Germinal center (tissue), 1 donor: ENCODE measurements at regions not wholly inside any gene's neighbourhood (a gene's known extent, or its start where the extent isn't known, plus 50 kb on each side); places are given as distances from the start of the nearest gene placed in this dataset.
A peak's percentile ranks its signal among the peaks of the same experiment; 100 is the strongest.

Experiments
- DNase-seq: peaks from one replicate; pipeline ENCODE4 v3.0.0; 2012; ENCODE audit warnings: mixed read lengths, low spot score

DNA sequence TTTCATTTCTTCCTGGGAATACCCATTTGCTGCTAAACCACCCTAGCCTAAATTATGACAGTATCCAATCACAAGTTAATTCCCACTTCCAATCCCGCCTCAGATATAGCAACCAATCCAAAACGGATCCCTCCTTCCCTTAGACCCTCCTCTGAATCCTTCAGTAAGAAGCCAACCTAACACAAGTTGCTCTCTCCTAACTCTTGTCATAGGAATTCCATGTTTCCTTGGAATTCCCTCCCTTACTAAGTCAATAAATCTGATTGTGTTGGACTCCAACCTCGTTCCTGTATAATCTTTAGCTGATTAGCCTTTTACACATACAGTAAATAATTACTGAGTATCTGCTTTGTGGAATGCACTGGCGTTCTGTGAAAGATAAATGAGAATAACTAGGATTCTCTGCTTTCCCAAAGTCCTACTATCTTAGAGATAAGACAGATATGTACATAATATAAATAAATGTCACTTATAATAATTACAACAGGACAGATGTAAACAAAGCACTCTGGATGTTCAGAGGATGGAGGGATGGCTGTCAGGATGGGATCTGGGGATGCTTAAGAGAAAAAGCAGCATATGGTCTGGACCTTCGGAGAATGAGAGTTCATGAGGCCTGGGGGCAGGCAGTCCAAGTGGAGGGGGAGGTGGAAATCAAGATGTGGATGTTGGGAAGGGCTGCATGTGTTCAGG lies 185.8 kb upstream of the SOX5 start:
- DNase-seq, result no peak

DNA sequence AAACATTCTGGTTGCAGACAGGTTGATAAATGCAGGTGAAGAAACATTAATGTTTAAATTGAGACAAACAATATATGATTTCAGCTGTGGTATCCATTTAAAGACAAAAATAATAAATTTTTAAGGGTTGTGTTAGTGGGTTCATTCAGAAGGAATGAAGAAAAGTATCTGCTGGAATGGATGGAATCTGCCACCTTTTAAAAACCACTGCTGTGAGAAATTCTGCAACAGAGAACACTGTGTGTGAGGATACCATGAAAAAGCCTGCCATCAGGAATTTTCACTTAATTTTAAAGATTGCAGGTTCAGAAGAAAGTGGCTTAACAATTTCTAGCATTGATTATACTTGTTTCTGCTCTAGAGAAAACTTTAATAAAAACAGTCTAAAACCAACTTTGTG lies 184.6 kb upstream of the SOX5 start:
- no peak for DNase-seq

DNA sequence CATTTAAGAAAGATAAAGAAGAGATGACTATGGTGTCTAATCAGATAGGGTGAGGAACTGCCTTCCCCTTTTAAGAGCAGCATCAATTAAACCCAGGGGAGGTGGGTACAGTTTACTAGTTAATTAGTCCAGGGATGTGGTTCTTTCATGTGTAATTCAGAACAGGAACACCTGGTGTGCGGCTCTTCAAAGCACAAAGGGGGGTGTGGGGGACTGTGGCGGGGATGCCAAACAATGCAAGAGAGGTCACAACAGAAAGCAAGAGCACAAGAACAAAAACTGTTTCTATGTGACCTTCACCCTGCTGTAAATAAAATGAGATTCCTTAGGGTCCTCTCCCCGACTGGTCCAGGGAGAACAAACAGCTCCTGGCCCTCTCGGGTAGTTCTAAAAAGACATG lies 183.9 kb upstream of the SOX5 start:
- DNase-seq, result no peak

DNA sequence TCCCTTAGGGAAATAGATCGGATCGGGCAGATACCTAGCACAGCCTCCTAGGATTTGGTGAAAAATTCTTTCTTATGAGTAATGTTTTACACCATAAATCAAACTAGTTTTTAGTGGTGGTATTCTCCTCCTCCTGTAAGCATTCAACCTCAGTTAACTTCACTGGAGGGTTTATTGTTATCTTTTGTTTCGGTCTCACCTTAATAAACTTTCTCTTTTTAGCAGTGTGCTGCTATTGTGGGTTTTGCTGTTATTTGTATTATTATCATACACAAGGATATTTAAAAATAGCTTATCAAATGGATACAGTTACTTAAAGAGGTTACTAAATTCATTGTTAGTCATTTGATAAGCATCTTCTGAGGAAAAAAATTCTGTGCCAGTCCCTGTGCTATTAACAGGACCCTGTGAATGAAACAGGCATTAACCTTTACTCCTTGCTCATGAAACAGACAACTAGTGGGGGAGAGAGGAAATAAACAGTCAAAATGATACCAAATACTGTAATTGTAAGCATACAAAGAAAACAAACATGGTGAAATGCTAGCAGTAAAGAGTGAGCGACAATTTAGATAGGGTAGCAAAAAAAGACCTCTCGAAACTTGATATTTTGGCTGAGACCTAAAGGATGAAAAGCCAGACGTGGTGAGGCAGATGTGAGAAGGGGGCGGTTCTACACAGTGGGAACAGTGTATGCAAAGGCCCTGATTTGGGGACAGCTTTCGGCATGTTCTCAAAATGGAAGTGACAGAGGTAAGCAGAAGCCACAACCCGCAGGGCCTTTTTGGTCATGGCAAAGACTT lies 178.7 kb upstream of the SOX5 start:
- peak; percentile 13 for DNase-seq

DNA sequence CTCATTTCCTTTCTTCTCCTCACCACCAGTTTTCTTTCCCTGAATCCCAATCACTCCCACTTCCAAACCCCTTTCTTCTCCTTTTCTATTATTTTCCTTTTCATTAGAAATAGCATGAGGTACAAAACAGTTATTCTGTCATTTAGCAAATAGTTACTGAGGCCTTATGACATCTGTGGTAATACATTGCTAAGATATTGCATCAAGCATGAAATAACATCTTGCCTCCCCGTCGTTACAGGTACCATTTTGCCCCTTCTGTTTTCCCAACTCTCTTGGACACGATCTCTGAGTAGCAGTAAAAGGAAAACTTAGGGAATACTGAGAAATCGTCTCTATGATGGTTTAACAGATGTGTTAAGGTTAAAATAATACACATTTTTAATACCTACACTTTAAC lies 175.8 kb upstream of the SOX5 start:
- DNase-seq, result no peak

DNA sequence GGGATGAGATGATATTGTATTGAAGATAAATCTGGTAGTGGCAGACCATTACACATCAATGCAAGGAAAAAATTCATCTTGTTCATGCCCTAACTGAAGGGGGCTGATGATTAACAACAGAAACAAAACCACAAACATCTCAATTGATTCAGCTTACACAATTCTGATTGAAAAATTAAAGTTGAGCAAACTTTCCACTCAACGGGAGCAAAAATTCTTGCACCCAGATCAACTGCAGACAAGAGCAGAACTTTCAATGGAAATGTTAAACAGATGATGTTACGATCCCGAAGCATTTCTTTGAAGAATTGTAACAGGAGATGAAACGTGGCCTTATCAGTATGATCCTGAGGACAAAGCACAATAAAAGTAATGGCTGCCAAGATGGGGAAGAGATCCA lies 172.4 kb upstream of the SOX5 start:
- no peak for DNase-seq

DNA sequence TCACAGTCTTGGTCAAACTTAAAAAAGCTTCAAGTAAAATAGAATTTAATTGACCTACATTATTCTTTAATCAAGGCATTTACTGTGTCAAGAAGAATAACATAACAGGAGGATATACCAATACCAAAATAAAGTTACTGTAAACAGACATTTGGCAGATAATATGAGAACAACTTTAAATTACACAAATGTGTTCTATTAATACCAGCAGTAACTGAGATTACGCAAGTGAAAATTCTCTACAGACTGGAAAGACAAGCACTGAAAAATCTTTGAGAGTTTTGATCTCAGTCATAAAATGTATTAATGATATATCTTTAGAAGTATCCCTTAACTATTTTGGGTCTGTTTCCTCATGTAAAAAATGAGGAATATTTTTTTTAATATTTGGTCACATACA lies 169.2 kb upstream of the SOX5 start:
- DNase-seq, result no peak

DNA sequence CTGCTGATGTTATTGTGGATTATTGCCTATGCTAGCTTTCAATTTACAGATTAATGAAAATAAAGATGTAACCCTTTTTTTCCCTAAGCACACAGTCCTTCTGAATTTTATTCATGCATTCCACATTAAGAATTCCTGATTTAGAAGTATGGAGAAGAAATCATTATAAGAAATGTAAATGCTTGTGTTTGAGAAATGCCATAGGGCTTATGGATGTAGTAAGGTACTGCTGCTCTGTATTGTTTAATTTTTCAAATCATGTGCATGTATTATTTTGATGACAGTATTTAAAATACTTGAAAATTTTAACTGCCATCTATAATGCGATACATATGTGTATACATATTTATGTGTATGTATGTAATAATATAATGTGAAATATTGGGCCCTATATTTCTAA lies 167.1 kb upstream of the SOX5 start:
- DNase-seq, result no peak

DNA sequence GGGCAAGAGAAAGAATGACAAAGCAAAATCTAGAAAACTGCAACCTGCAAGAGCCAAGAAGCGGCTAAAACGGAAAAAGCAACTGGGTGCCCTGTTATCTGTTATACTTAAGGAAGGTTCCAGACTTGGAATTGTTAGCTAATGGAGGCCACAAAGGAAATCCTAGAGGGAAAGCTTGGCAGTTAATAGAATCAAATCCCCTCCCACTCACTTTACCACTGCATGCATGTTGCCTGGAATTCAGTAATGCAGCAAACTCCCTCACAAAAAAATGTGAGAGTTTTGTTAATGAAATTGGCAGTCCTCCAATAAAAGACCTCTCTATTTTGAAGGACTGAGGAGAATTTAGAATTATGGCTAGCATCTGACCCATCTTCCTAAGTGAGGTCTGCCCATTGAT lies 164.2 kb upstream of the SOX5 start:
- no peak for DNase-seq

DNA sequence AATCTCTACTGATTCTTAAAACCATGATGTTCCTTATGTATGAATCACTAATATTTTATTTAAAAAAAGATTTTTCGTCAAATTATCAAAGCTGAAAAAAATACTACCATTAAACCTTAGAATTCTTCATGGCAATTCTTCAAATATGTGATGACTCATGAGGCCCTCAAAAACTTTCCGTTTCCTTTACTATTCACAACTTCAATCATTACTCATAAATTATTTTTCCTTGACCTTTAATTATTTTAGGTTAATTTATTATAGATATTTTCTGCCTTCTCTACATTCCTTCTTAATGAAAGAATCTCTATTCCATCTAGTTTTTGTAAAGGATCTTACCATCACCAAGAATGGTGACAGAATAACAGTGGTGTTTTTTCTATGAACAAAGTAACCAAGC lies 162.1 kb upstream of the SOX5 start:
- no peak for DNase-seq

DNA sequence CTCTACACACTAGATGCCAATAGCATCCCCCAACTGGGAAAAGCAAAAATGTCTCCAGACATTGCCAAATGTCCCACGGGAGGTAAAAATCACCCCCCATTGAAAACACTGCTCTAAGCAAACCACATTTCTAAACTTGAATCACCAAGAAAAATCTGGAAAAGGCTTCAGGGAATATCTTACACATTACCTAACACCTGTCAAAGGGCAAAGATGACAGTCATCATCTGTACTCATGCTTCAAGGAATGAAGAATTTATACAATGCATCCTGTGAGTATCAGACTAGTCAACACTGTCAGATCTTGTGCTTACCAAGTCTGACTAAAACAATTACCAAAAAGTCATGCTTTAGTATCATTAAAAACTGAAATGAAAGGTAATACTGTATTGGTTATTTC lies 161.6 kb upstream of the SOX5 start:
- no peak for DNase-seq

DNA sequence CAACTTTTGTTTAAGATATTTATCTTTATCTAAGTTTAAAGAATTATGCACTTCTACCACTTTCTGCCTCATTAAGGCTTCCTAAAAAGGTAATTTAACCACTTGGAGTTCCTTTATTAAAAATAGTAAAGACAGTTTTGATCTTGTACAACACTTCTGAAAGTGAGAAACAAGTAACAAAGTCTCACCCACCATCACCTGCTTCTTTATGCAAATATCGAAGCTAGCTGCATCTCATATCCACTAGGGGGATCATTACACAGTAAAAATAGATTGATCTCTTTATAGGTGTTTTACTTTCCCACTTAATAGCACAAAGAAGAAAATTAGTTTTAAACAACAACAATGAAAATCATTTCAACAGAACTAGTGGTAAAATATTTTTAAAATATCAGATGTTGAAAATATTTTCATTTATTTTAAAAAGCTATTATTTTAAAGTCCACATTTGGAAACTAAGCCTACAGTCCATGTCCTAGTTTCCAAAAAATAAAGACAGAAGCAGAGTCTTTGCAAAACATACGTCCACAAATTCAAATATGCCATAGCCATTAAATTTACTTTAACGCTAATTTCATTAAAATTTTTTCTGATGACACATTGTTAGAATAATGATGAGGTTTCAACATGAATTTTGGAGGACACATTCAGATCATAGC lies 160.0 kb upstream of the SOX5 start:
- DNase-seq, result peak; percentile 53

DNA sequence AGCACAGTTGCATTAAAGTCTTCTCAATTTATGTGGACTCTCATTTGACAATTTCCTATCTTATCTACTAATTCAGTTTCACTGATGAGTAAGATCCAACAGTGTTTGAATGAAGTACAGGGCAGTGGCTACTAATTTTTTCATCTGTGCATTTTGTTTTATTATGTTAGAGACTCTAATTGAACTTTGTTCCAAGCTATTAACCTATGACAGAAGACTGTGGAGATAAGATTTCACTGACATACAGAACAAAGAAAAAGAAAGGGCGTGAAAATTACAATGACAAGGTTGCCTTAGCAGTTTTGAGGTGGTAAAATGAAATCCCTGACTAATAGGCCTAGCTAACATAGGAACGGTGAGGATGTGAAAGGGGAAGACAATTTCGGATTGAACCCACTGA lies 153.2 kb upstream of the SOX5 start:
- no peak for DNase-seq

DNA sequence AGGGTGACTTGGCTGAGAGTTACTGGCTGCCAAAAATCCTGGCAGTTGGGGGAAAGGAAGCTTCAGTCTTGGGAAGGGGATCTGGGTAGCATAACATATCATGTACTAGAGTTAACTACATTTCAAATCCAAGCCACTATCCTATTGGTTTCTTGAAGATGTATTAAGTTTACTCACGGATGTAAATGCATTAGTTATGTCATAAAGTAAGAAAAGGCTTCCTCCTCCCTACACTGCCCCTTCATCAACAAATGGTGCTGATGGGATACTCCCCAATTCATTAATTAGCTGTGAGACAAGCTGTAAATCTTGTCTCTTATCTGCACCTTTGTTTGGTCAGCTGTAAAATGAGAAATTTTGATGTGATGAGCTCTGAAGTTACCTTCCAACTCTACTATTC lies 150.1 kb upstream of the SOX5 start:
- no peak for DNase-seq

DNA sequence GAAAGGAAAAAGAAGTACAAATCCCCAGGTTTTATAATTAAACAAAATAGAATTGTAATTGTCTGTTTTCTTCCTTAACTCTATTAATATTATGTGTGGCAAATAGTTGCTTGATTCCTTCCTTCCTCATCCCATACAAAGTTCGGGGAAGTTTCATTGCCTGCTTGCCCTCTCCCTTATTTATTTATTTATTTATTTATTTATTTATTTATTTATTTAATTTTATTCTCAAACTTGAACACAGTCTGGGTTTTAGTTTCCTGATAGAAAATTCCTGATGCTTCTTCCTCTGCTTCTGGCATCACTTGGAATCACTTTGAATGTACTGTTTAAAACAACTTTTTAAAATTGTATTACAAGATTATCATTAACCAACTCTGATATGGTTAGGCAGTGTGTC lies 145.8 kb upstream of the SOX5 start:
- DNase-seq, result no peak

DNA sequence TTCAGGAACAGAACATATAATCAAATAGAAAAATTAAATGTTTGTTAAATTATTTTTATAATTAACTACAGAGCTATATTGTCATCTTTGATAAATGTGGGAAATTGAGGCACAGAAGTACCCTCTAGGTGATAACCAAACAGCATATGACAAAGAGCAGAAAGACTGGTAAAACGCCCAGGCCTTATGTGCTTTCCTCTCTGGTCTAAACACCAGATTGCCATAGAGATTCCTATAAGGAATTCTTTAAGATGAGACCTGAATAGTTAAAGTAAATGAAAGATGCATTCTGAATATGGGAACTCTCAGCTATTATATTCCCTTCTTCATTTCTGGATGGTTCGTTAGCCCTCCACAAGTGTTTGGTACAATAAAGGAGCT lies 140.0 kb upstream of the SOX5 start:
- DNase-seq, result no peak

DNA sequence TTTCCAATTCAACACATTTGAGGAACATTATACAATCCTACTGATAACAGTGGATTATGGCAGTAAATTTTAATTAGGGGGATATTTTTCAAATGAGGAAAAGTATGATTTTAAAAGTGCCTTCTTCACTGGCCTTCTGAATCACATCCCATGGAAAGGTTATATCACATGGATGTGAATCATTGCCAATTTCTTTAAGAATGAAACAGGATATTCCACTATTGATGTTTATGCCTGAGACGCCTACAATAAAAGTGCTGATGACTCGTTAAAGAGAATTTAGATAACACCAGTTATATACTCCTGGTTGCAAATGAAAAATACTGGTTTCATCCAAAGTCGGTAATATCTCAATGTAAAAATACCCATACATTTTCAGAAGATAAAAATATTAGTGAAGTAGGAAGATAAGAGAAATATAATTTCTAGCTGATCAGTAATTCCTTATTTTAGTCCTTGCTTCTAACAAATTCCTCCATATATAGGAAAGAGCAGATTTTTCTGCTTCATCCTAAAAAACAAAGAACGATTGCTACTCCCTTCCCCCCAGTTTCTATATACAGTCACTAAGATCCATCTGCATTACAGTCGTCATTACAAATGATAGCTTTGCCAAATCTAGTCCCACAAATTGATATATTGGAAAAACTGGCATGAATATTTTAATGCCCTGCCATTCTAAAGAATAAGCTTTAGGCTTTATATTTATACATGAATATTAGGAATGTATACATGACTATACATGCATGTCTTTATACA lies 139.5 kb upstream of the SOX5 start:
- DNase-seq, result no peak

DNA sequence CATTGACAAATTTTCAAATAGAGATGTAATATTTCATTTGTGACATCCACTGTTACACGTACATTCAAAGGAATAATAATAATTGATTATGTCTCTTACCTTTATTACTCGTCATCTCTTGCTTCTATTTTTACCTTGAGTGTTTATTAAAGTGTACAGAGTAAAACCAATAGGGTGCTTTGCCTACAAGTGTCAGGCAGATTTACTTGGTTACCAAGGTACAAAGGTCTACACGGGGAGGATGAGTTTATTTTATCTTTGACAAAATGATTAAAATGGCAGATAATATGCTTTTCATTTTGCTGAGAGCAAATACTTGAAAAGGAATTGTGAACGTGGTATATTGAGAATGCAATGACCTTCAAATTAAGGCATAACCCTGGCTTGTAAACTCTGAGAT lies 137.8 kb upstream of the SOX5 start:
- DNase-seq, result no peak

DNA sequence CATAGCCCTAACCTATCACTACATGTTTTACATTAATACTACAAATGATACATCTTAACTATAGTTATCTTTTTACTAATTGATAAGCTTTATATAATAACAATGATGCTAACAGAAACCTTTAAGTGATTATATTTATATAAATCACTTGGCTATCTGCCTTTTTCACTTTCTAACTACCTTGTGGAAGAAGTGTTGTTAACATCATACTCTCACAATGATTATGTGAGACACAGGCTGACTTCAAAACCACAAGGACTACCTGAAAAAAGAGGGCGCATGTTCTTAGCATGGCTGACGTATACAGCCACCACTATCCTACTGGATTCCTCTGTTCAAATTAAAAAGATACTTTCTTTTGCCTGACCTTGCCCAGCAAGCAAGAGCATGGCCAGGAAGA lies 135.3 kb upstream of the SOX5 start:
- DNase-seq, result no peak

DNA sequence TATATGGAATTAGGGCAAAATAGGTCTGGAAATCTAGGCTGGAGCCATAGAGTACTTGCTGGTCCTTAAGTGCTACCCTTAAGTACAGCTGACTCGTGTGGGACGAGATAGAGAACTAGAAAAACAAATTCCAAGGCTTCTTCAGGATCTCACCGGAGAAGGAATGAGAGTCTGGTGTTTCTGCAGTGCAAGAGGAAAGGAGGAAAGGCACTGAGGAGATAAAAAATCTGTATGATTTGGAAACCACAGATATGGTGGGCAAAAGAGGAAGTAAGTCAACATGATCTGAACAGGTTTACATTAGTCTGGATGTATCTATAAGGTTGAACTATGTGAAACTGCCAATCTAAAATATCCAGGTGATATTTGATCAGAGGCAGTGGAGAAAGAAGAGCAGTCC lies 134.4 kb upstream of the SOX5 start:
- DNase-seq, result no peak

DNA sequence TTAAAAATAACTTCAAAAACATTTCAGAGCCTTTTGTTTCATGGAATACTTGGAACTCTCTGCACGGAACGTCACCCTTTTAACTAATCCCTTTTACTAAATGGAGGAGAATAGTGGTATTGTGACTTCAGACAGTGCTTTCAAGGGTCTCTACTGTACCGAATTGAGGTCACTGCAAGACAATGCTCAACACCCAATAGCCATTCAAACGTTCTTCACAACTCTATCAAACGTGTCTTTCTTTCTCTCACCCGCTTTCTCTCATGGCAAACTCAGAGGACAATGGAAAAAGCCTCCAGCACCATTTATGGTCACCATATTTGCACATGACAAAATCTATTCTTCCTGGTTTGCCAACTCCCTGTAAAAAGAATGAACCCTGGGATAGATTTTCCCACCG lies 132.1 kb upstream of the SOX5 start:
- DNase-seq, result no peak

DNA sequence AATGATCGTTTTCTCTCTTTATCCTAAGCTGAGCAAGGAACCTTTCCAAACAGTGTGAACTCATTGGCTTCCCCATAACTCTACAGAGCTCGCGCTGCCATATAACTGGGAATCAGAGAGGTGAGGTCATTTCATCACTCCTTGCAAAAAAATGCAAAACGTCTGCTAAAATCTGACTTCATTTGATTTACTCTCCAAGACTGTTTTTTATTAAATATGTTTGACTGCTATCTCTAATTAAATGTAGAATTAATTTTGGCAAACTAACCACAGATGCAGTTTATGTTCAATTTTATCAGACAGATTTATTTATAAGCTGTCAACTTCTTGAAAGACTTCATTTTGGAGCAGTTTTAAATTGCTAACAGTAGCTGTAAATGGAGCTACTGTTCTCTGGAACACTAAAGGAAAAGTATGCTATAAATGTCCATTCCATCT lies 131.6 kb upstream of the SOX5 start:
- DNase-seq, result no peak

DNA sequence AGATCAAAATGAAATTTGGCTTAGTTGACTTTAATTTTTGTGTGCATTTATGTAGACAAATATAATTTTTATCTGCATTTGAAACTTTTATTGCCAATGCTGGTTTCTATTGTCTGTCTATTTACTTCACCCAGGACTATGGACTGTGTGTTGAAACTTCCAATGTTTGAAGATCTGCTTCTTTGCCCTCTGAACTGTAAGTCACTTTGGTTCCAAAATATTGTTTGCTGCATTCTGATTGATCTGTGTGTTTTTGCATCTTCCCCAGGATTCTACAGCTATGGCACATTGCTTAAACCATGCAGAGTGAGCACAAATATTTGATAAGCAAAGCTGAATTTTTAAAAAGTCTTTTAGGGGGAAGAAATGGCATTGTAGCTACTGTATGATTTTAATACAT lies 131.0 kb upstream of the SOX5 start:
- no peak for DNase-seq
